ENCODE measurements at regions not wholly inside any gene's neighbourhood (a gene's known extent, or its start where the extent isn't known, plus 50 kb on each side); places are given as distances from the start of the nearest gene placed in this dataset.

DNA sequence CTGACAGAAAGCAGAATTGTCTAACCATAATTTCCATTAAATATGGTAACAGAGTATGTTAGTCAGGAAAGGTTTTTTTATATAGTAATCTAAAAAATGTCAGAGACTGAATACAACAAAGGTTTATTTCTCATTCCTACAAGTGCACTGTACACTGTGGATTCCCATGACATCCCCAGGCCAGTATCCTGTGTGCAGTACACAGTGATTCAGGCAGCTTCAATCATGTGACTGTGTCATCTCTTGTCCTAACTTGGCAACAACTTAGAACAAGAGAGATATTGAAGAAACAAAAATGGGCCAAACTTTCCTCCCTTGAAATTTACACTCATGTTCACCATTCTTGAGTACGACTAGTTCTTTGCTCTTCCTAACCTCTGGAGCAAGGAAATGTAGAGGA is 189.8 kb upstream of the SEMA3A start:
- Histone ChIP-seq H3K9me2 (ENCODE audit: insufficient read depth, low read length) (no peaks in the 10 kb centered on the region), H3K4me2 (ENCODE audit: low read length) (no peak overlapping the region), H3K27ac (ENCODE audit: low read depth, low read length, poor library complexity, severe bottlenecking) (no peak overlapping the region), H3K4me3 (ENCODE audit: low read depth, low read length, poor library complexity, severe bottlenecking) (no peak overlapping the region), H3K4me1 (ENCODE audit: insufficient read depth, low read length, poor library complexity, severe bottlenecking) (no peaks in the 10 kb centered on the region), H3K9me3 (ENCODE audit: low read length) (no peaks in the 10 kb centered on the region), H3K79me2 (ENCODE audit: insufficient read depth, low read depth, low read length) (no peaks in the 10 kb centered on the region), H3K36me3 (ENCODE audit: insufficient read depth, low read length) (no peaks in the 10 kb centered on the region), H4K20me1 (ENCODE audit: insufficient read depth, low read length) (no peaks in the 10 kb centered on the region), H2AFZ (ENCODE audit: low read length) (no peak overlapping the region)
- intact Hi-C loops (cut with micrococcal nuclease; ENCODE audit: unreplicated experiment) = no loop called here
- DNase-seq (ENCODE audit: low spot score) = no peak
- TF ChIP-seq CTCF (conservative IDR thresholded peaks at IDR 0.05; ENCODE audit: low read length) = no peak
- BruUV-seq (replicated peaks) = no TSS peak
- ChIA-PET POLR2A (interaction anchor here (0.6 kb wide), 1 partner anchor 1824 kb away, joined by 3 read pairs; no protein-coding TSS in a partner anchor), CTCF (ENCODE audit: unreplicated experiment) (no interaction called here)

DNA sequence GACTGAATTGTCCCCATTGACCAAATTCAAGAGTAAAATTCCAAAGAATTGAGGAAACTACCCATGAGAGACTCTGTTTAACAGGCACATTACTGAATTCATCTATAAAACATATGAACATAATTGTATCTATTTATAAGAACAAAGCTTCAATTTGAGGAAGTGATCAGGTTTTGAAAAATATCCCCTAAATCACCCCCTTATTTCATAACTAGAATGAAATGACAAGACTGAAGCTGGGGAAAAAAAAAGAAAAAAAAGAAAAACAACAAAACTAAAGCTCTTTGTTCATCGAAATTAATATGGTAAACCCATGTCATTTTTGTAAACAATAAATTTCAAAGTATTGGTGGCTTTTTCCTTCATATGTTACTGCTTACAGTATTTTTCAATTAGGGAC is 184.9 kb upstream of the SEMA3A start:
- BruUV-seq (replicated peaks) = no TSS peak

GRCh38 chr7:84372712-84373111 is 178.1 kb upstream of the SEMA3A start:
- H3K36me3 ChIP-seq (ENCODE audit: insufficient read depth, low read length) = no peaks in the 10 kb centered on the region
- H3K9me3 ChIP-seq (ENCODE audit: low read length) = no peaks in the 10 kb centered on the region
- no peak overlapping the region for H2AFZ ChIP-seq (ENCODE audit: low read length)
- no peak overlapping the region for H3K4me2 ChIP-seq (ENCODE audit: low read length)
- no peaks in the 10 kb centered on the region for H3K4me1 ChIP-seq (ENCODE audit: insufficient read depth, low read length, poor library complexity, severe bottlenecking)
- CTCF ChIA-PET (ENCODE audit: unreplicated experiment) = no interaction called here
- no TSS peak for BruUV-seq (replicated peaks)
- no peak for DNase-seq (ENCODE audit: low spot score)
- POLR2A ChIA-PET = no interaction called here
- H3K9me2 ChIP-seq (ENCODE audit: insufficient read depth, low read length) = no peaks in the 10 kb centered on the region
- no peak for TF ChIP-seq CTCF (conservative IDR thresholded peaks at IDR 0.05; ENCODE audit: low read length)
- TF ChIP-seq EZH2phosphoT487 (IDR thresholded peaks at IDR 0.05; ENCODE audit: borderline replicate concordance, low read depth, low read length) = no peak
- H3K79me2 ChIP-seq (ENCODE audit: insufficient read depth, low read depth, low read length) = no peaks in the 10 kb centered on the region
- intact Hi-C loops (cut with micrococcal nuclease; ENCODE audit: unreplicated experiment) = no loop called here
- no peaks in the 10 kb centered on the region for H4K20me1 ChIP-seq (ENCODE audit: insufficient read depth, low read length)
- H3K27ac ChIP-seq (ENCODE audit: low read depth, low read length, poor library complexity, severe bottlenecking) = no peak overlapping the region
- no peak overlapping the region for H3K4me3 ChIP-seq (ENCODE audit: low read depth, low read length, poor library complexity, severe bottlenecking)

More for the DNA sequence above, 184.9 kb upstream of the SEMA3A start:
- H2AFZ ChIP-seq (ENCODE audit: low read length) = no peak overlapping the region
- H3K4me3 ChIP-seq (ENCODE audit: low read depth, low read length, poor library complexity, severe bottlenecking) = no peak overlapping the region
- ChIA-PET POLR2A (no interaction called here), CTCF (ENCODE audit: unreplicated experiment) (no interaction called here)
- H3K27ac ChIP-seq (ENCODE audit: low read depth, low read length, poor library complexity, severe bottlenecking) = no peak overlapping the region
- H3K4me2 ChIP-seq (ENCODE audit: low read length) = no peak overlapping the region
- DNase-seq (ENCODE audit: low spot score) = no peak
- intact Hi-C loops (cut with micrococcal nuclease; ENCODE audit: unreplicated experiment) = no loop called here
- no peaks in the 10 kb centered on the region for H3K79me2 ChIP-seq (ENCODE audit: insufficient read depth, low read depth, low read length)
- no peaks in the 10 kb centered on the region for H4K20me1 ChIP-seq (ENCODE audit: insufficient read depth, low read length)
- no peaks in the 10 kb centered on the region for H3K9me2 ChIP-seq (ENCODE audit: insufficient read depth, low read length)
- no peaks in the 10 kb centered on the region for H3K9me3 ChIP-seq (ENCODE audit: low read length)
- no peaks in the 10 kb centered on the region for H3K4me1 ChIP-seq (ENCODE audit: insufficient read depth, low read length, poor library complexity, severe bottlenecking)
- no peaks in the 10 kb centered on the region for H3K36me3 ChIP-seq (ENCODE audit: insufficient read depth, low read length)
- TF ChIP-seq EZH2phosphoT487 (IDR thresholded peaks at IDR 0.05; ENCODE audit: borderline replicate concordance, low read depth, low read length) = no peak
- no peak for TF ChIP-seq CTCF (conservative IDR thresholded peaks at IDR 0.05; ENCODE audit: low read length)
